HG03064 (cell line): ENCODE measurements at regions not wholly inside any gene's neighbourhood (a gene's known extent, or its start where the extent isn't known, plus 50 kb on each side); places are given as distances from the start of the nearest gene placed in this dataset.
"Not testable (repeated sequence)": the region's sequence is repeated elsewhere in the genome, so short reads cannot be mapped to it uniquely, and the experiment has no call there.

ENCODE experiments used
- ATAC-seq: cut with Tn5 transposase; IDR thresholded peaks from one replicate; pipeline ENCODE4 v1.9.1; 2021; ENCODE audit warnings: low read depth; ENCODE audit not compliant: unreplicated experiment

- ATAC-seq, result no peak
These were observed 102.6 kb downstream of the PLG start for GRCh38 chr6:160804639-160805038.

GRCh38 chr6:160808263-160808662 lies 106.2 kb downstream of the PLG start:
- no peak for ATAC-seq

- no peak for ATAC-seq
These were observed 108.2 kb downstream of the PLG start for GRCh38 chr6:160810238-160810637.

GRCh38 chr6:160812097-160812496 lies 110.1 kb downstream of the PLG start:
- ATAC-seq, result no peak

GRCh38 chr6:160818934-160819333 lies 116.9 kb downstream of the PLG start:
- ATAC-seq, result no peak

GRCh38 chr6:160820661-160821060 lies 118.6 kb downstream of the PLG start:
- not testable (repeated sequence) for ATAC-seq

GRCh38 chr6:160831739-160832138 lies 129.7 kb downstream of the PLG start:
- no peak for ATAC-seq

GRCh38 chr6:160832422-160832821 lies 130.4 kb downstream of the PLG start:
- no peak for ATAC-seq

GRCh38 chr6:160837146-160837545 lies 135.1 kb downstream of the PLG start:
- ATAC-seq, result no peak

GRCh38 chr6:160851031-160851430 lies 140.5 kb upstream of the MAP3K4 start:
- no peak for ATAC-seq

- no peak for ATAC-seq
These were observed 137.6 kb upstream of the MAP3K4 start for GRCh38 chr6:160853946-160854345.

- ATAC-seq, result no peak
These were observed 132.7 kb upstream of the MAP3K4 start for GRCh38 chr6:160858886-160859285.

GRCh38 chr6:160859822-160860221 lies 131.7 kb upstream of the MAP3K4 start:
- no peak for ATAC-seq

GRCh38 chr6:160861824-160862223 lies 129.7 kb upstream of the MAP3K4 start:
- ATAC-seq, result no peak

GRCh38 chr6:160863782-160864181 lies 127.8 kb upstream of the MAP3K4 start:
- no peak for ATAC-seq

- ATAC-seq, result no peak
These were observed 120.2 kb upstream of the MAP3K4 start for GRCh38 chr6:160871320-160871719.

GRCh38 chr6:160881148-160881808 lies 110.3 kb upstream of the MAP3K4 start:
- no peak for ATAC-seq

GRCh38 chr6:160882006-160882405 lies 109.6 kb upstream of the MAP3K4 start:
- ATAC-seq, result no peak

- no peak for ATAC-seq
These were observed 108.7 kb upstream of the MAP3K4 start for GRCh38 chr6:160882791-160883279.

- ATAC-seq, result no peak
These were observed 108.0 kb upstream of the MAP3K4 start for GRCh38 chr6:160883560-160883959.

GRCh38 chr6:160883999-160884398 lies 107.6 kb upstream of the MAP3K4 start:
- ATAC-seq, result no peak

GRCh38 chr6:160889148-160889547 lies 102.4 kb upstream of the MAP3K4 start:
- not testable (repeated sequence) for ATAC-seq

- ATAC-seq, result no peak
These were observed 99.9 kb upstream of the MAP3K4 start for GRCh38 chr6:160891690-160892089.
